OCI-LY1 (cell line): ENCODE measurements at regions not wholly inside any gene's neighbourhood (a gene's known extent, or its start where the extent isn't known, plus 50 kb on each side); places are given as distances from the start of the nearest gene placed in this dataset.
"Not testable (repeated sequence)": the region's sequence is repeated elsewhere in the genome, so short reads cannot be mapped to it uniquely, and the experiment has no call there.

Experiments
- EZH2 ChIP-seq: fragments of 200-600 bp; sonication (generic), shearing (Covaris generic); IDR thresholded peaks from 2 replicates; pipeline ENCODE4 v1.8.0; 2017; ENCODE audit warnings: borderline replicate concordance, mixed run types, mild to moderate bottlenecking, antibody characterized with exemption, low read length, moderate library complexity, mixed read lengths
- TF ChIP-seq, protein P1 (sequence below): fragments of 200-600 bp; sonication (generic), shearing (Covaris generic); IDR thresholded peaks from 2 replicates; pipeline ENCODE4 v1.5.1; 2017; ENCODE audit warnings: mild to moderate bottlenecking, antibody characterized with exemption, low read length, moderate library complexity, mixed read lengths

GRCh38 chr18:51508410-51508809, 310.9 kb upstream of the MEX3C start:
- TF ChIP-seq, protein P1, sequence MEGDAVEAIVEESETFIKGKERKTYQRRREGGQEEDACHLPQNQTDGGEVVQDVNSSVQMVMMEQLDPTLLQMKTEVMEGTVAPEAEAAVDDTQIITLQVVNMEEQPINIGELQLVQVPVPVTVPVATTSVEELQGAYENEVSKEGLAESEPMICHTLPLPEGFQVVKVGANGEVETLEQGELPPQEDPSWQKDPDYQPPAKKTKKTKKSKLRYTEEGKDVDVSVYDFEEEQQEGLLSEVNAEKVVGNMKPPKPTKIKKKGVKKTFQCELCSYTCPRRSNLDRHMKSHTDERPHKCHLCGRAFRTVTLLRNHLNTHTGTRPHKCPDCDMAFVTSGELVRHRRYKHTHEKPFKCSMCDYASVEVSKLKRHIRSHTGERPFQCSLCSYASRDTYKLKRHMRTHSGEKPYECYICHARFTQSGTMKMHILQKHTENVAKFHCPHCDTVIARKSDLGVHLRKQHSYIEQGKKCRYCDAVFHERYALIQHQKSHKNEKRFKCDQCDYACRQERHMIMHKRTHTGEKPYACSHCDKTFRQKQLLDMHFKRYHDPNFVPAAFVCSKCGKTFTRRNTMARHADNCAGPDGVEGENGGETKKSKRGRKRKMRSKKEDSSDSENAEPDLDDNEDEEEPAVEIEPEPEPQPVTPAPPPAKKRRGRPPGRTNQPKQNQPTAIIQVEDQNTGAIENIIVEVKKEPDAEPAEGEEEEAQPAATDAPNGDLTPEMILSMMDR: not testable (repeated sequence)
- TF ChIP-seq EZH2: not testable (repeated sequence)
